Psoas muscle (tissue), 7 donors: ENCODE measurements at regions not wholly inside any gene's neighbourhood (a gene's known extent, or its start where the extent isn't known, plus 50 kb on each side); places are given as distances from the start of the nearest gene placed in this dataset.

Source experiments
- ATAC-seq, 4 donors: fragments of 200-7000 bp; cut with Tn5 transposase; one replicate each; pipeline ENCODE4 v1.9.1; 2020; ENCODE audit warnings: moderate library complexity in 3 of 4, mild to moderate bottlenecking in 2 of 4
- DNase-seq, 2 donors: peaks; one replicate each; pipeline ENCODE4 v3.0.0-alpha.2; 2020
- H3K27ac ChIP-seq: fragments of 200-600 bp; one replicate; pipeline ENCODE4 v1.8.0; 2022
- H3K27me3 ChIP-seq, 3 donors: fragments of 200-600 bp in 1 of 3; one replicate each; pipeline versions ENCODE4 v1.6.1 to v1.8.0; 2013 to 2022; ENCODE audit warnings: low read length in 2 of 3, mild to moderate bottlenecking in 2 of 3, moderate library complexity in 1 of 3; ENCODE audit not compliant: insufficient read depth in 3 of 3
- H3K36me3 ChIP-seq, 2 donors: fragments of 200-600 bp in 1 of 2; one replicate each; pipeline versions ENCODE4 v1.6.1 to v1.8.0; 2013 to 2022; ENCODE audit warnings: low read depth in 1 of 2, mild to moderate bottlenecking in 1 of 2, moderate library complexity in 1 of 2; ENCODE audit not compliant: insufficient read depth in 1 of 2
- H3K4me1 ChIP-seq: fragments of 200-600 bp; one replicate; pipeline ENCODE4 v1.8.0; 2022
- H3K4me3 ChIP-seq: fragments of 200-600 bp; one replicate; pipeline ENCODE4 v1.8.0; 2022; ENCODE audit warnings: mild to moderate bottlenecking
- H3K9me3 ChIP-seq: fragments of 200-600 bp; one replicate; pipeline ENCODE4 v1.8.0; 2022
- CTCF ChIP-seq: fragments of 200-600 bp; IDR thresholded peaks from one replicate; pipeline ENCODE4 v1.8.0; 2022; ENCODE audit warnings: antibody characterized with exemption
- WGBS, 3 donors: extraction: QIAGEN DNeasy Blood & Tissue Kit; methylation state at CpG; one replicate each; pipeline versions ENCODE4 v1.1.6 to v1.1.7; 2013; 5-methylcytosine and 5-hydroxymethylcytosine counted together
- intact Hi-C, 2 donors: fragments of 100-400 bp; cut with DNase I; formaldehyde crosslinking; loops; one replicate each; pipeline versions ENCODE4 v1.11.0 to v1.14.2; 2022
- donor health status: healthy with polysubstance abuse.
- donor health status: DM: no; HTN: no; CAD: no; lungs with moderate emphysema.
- donor health status: Bipolar disorder and iron deficiency.
- donor health status: healthy.
- donor health status: DM: yes; HTN: yes; CAD: no.
- donor health status: DM: no; HTN: no; CAD: no.
- donor health status: DM: yes; HTN: yes; CAD: no.

GRCh38 chr6:159499034-159499433 lies 194.0 kb downstream of the SOD2 start:
- H3K4me1 ChIP-seq, result no peaks in the 10 kb centered on the region
- no peak overlapping the region for H3K27ac ChIP-seq
- intact Hi-C loops, result no loop called here
- H3K4me3 ChIP-seq, result no peak overlapping the region
- H3K9me3 ChIP-seq, result peaks cover 5% of the 10 kb centered on the region
- no peaks in the 10 kb centered on the region for H3K27me3 ChIP-seq
- no peaks in the 10 kb centered on the region for H3K36me3 ChIP-seq
- TF ChIP-seq CTCF, result no peak
- WGBS, 3 donors, result 88 to 91% (median 88%) methylated on average over 3 of the region's 3 CpGs
- no peak for DNase-seq
- no peak for ATAC-seq

- intact Hi-C loops, result no loop called here
- Histone ChIP-seq H3K9me3 (peaks cover 5% of the 10 kb centered on the region), H3K27ac (no peak overlapping the region), H3K27me3 (no peaks in the 10 kb centered on the region), H3K4me3 (no peak overlapping the region), H3K36me3 (no peaks in the 10 kb centered on the region), H3K4me1 (no peaks in the 10 kb centered on the region)
- 46 to 56% (median 50%) methylated on average over 5 of the region's 5 CpGs for WGBS, 3 donors
- TF ChIP-seq CTCF, result no peak
- ATAC-seq, result peak in 3 of 4 donors; percentile 43 to 57 (median 49)
- no peak for DNase-seq
Observed at GRCh38 chr6:159494586-159494972, 198.5 kb downstream of the SOD2 start.

GRCh38 chr6:159493898-159494585 lies 199.0 kb downstream of the SOD2 start:
- intact Hi-C loops, result no loop called here
- Histone ChIP-seq H3K27ac (no peak overlapping the region), H3K4me1 (no peaks in the 10 kb centered on the region), H3K9me3 (peaks cover 5% of the 10 kb centered on the region), H3K4me3 (no peak overlapping the region), H3K27me3 (no peaks in the 10 kb centered on the region), H3K36me3 (no peaks in the 10 kb centered on the region)
- DNase-seq (no peak), ATAC-seq (peak in 2 of 4 donors; percentile 14 to 59)
- TF ChIP-seq CTCF, result no peak
- WGBS, 3 donors, result 50 to 63% (median 57%) methylated on average over 5 of the region's 5 CpGs

- no peak overlapping the region for H3K27ac ChIP-seq
- ATAC-seq, result no peak
- H3K27me3 ChIP-seq, result no peaks in the 10 kb centered on the region
- DNase-seq, result no peak
- H3K4me3 ChIP-seq, result no peak overlapping the region
- no peaks in the 10 kb centered on the region for H3K4me1 ChIP-seq
- intact Hi-C loops, result no loop called here
- peaks cover 5% of the 10 kb centered on the region for H3K9me3 ChIP-seq
- no peaks in the 10 kb centered on the region for H3K36me3 ChIP-seq
- no peak for TF ChIP-seq CTCF
- WGBS, 3 donors, result 68 to 74% (median 71%) methylated on average over 15 of the region's 15 CpGs
Observed at GRCh38 chr6:159493231-159493897, 199.7 kb downstream of the SOD2 start.
